BLaER1 (cell line): ENCODE measurements at regions not wholly inside any gene's neighbourhood (a gene's known extent, or its start where the extent isn't known, plus 50 kb on each side); places are given as distances from the start of the nearest gene placed in this dataset.

Source experiments
- H3K27ac ChIP-seq: shearing (Covaris generic); formaldehyde crosslinking; 2 replicates; pipeline ENCODE4 v1.8.1; 2022
- H3K27me3 ChIP-seq: shearing (Covaris generic); formaldehyde crosslinking; 2 replicates; pipeline ENCODE4 v1.8.1; 2022
- H3K36me3 ChIP-seq: shearing (Covaris generic); formaldehyde crosslinking; 2 replicates; pipeline ENCODE4 v1.8.1; 2022
- H3K4me1 ChIP-seq: shearing (Covaris generic); formaldehyde crosslinking; 2 replicates; pipeline ENCODE4 v1.8.1; 2022
- H3K4me2 ChIP-seq: shearing (Covaris generic); formaldehyde crosslinking; 2 replicates; pipeline ENCODE4 v1.8.1; 2022
- H3K4me3 ChIP-seq: shearing (Covaris generic); formaldehyde crosslinking; 2 replicates; pipeline ENCODE4 v1.8.1; 2022
- H3K9ac ChIP-seq: shearing (Covaris generic); formaldehyde crosslinking; 2 replicates; pipeline ENCODE4 v1.8.1; 2022
- H3K9me3 ChIP-seq: shearing (Covaris generic); formaldehyde crosslinking; 2 replicates; pipeline ENCODE4 v1.8.1; 2022
- H4K20me1 ChIP-seq: shearing (Covaris generic); formaldehyde crosslinking; 2 replicates; pipeline ENCODE4 v1.8.1; 2022
- Cebpa-rat ChIP-seq: shearing (Covaris generic); IDR thresholded peaks from 2 replicates; pipeline ENCODE4 v1.8.1; 2022

- no peaks in the 10 kb centered on the region for H3K36me3 ChIP-seq
- H3K9me3 ChIP-seq: no peaks in the 10 kb centered on the region
- H3K4me2 ChIP-seq: no peak overlapping the region
- H3K27me3 ChIP-seq: no peaks in the 10 kb centered on the region
- H3K4me1 ChIP-seq: no peaks in the 10 kb centered on the region
- H3K27ac ChIP-seq: no peak overlapping the region
- no peak for TF ChIP-seq Cebpa-rat
- no peak overlapping the region for H3K9ac ChIP-seq
- no peak overlapping the region for H3K4me3 ChIP-seq
- no peaks in the 10 kb centered on the region for H4K20me1 ChIP-seq
Observed at GRCh38 chr4:28518561-28519165, 1658.0 kb downstream of the STIM2 start.

GRCh38 chr4:28523681-28524190 is 1663.1 kb downstream of the STIM2 start:
- Histone ChIP-seq H4K20me1 (no peaks in the 10 kb centered on the region), H3K4me3 (no peak overlapping the region), H3K9ac (no peak overlapping the region), H3K27ac (no peak overlapping the region), H3K4me2 (no peak overlapping the region), H3K9me3 (no peaks in the 10 kb centered on the region), H3K36me3 (no peaks in the 10 kb centered on the region), H3K4me1 (no peaks in the 10 kb centered on the region), H3K27me3 (no peaks in the 10 kb centered on the region)
- no peak for TF ChIP-seq Cebpa-rat

- H3K27me3 ChIP-seq: no peaks in the 10 kb centered on the region
- no peaks in the 10 kb centered on the region for H3K4me1 ChIP-seq
- no peak overlapping the region for H3K4me2 ChIP-seq
- no peak for TF ChIP-seq Cebpa-rat
- no peaks in the 10 kb centered on the region for H3K36me3 ChIP-seq
- H3K27ac ChIP-seq: no peak overlapping the region
- no peak overlapping the region for H3K9ac ChIP-seq
- no peaks in the 10 kb centered on the region for H3K9me3 ChIP-seq
- H4K20me1 ChIP-seq: no peaks in the 10 kb centered on the region
- no peak overlapping the region for H3K4me3 ChIP-seq
Observed at GRCh38 chr4:28536124-28536523, 1675.5 kb downstream of the STIM2 start.

GRCh38 chr4:28545986-28546385 is 1685.3 kb downstream of the STIM2 start:
- H3K4me3 ChIP-seq: no peak overlapping the region
- H3K27ac ChIP-seq: no peak overlapping the region
- H3K36me3 ChIP-seq: no peaks in the 10 kb centered on the region
- H3K9ac ChIP-seq: no peak overlapping the region
- no peaks in the 10 kb centered on the region for H3K4me1 ChIP-seq
- no peaks in the 10 kb centered on the region for H3K27me3 ChIP-seq
- TF ChIP-seq Cebpa-rat: no peak
- no peak overlapping the region for H3K4me2 ChIP-seq
- no peaks in the 10 kb centered on the region for H4K20me1 ChIP-seq
- H3K9me3 ChIP-seq: no peaks in the 10 kb centered on the region

- H3K4me2 ChIP-seq: no peak overlapping the region
- no peak overlapping the region for H3K9ac ChIP-seq
- TF ChIP-seq Cebpa-rat: no peak
- H3K27ac ChIP-seq: no peak overlapping the region
- no peaks in the 10 kb centered on the region for H3K27me3 ChIP-seq
- no peaks in the 10 kb centered on the region for H4K20me1 ChIP-seq
- H3K36me3 ChIP-seq: no peaks in the 10 kb centered on the region
- H3K4me3 ChIP-seq: no peak overlapping the region
- H3K9me3 ChIP-seq: no peaks in the 10 kb centered on the region
- H3K4me1 ChIP-seq: no peaks in the 10 kb centered on the region
Observed at GRCh38 chr4:28548136-28548535, 1687.5 kb downstream of the STIM2 start.

- Histone ChIP-seq H3K27ac (no peak overlapping the region), H4K20me1 (no peaks in the 10 kb centered on the region), H3K4me3 (no peak overlapping the region), H3K4me2 (no peak overlapping the region), H3K27me3 (no peaks in the 10 kb centered on the region), H3K4me1 (no peaks in the 10 kb centered on the region), H3K9me3 (peaks cover 2% of the 10 kb centered on the region; the same call in 1 of the 2 replicates), H3K9ac (no peak overlapping the region), H3K36me3 (no peaks in the 10 kb centered on the region)
- no peak for TF ChIP-seq Cebpa-rat
Observed at GRCh38 chr4:28548594-28548993, 1688.0 kb downstream of the STIM2 start.

GRCh38 chr4:28555866-28556265 is 1695.2 kb downstream of the STIM2 start:
- Histone ChIP-seq H3K27ac (no peak overlapping the region), H3K27me3 (no peaks in the 10 kb centered on the region), H3K4me2 (no peak overlapping the region), H3K9me3 (peaks cover 7% of the 10 kb centered on the region; the same call in 1 of the 2 replicates), H4K20me1 (no peaks in the 10 kb centered on the region), H3K4me1 (no peaks in the 10 kb centered on the region), H3K9ac (no peak overlapping the region), H3K4me3 (no peak overlapping the region), H3K36me3 (no peaks in the 10 kb centered on the region)
- no peak for TF ChIP-seq Cebpa-rat

- no peak overlapping the region for H3K9ac ChIP-seq
- H3K36me3 ChIP-seq: no peaks in the 10 kb centered on the region
- no peaks in the 10 kb centered on the region for H4K20me1 ChIP-seq
- H3K27ac ChIP-seq: no peak overlapping the region
- no peaks in the 10 kb centered on the region for H3K27me3 ChIP-seq
- H3K4me2 ChIP-seq: no peak overlapping the region
- H3K4me1 ChIP-seq: no peaks in the 10 kb centered on the region
- H3K9me3 ChIP-seq: peaks cover 7% of the 10 kb centered on the region; the same call in 1 of the 2 replicates
- no peak overlapping the region for H3K4me3 ChIP-seq
- TF ChIP-seq Cebpa-rat: no peak
Observed at GRCh38 chr4:28557755-28558154, 1697.1 kb downstream of the STIM2 start.

- no peaks in the 10 kb centered on the region for H3K27me3 ChIP-seq
- H3K4me2 ChIP-seq: no peak overlapping the region
- no peaks in the 10 kb centered on the region for H3K36me3 ChIP-seq
- no peak overlapping the region for H3K4me3 ChIP-seq
- H4K20me1 ChIP-seq: no peaks in the 10 kb centered on the region
- H3K9me3 ChIP-seq: 0 out of 2 replicates have a peak, but pooled peaks cover 2% of the 10 kb centered on the region
- TF ChIP-seq Cebpa-rat: no peak
- no peak overlapping the region for H3K9ac ChIP-seq
- H3K4me1 ChIP-seq: no peaks in the 10 kb centered on the region
- no peak overlapping the region for H3K27ac ChIP-seq
Observed at GRCh38 chr4:28558895-28559294, 1698.3 kb downstream of the STIM2 start.

GRCh38 chr4:28562913-28563312 is 1702.3 kb downstream of the STIM2 start:
- Histone ChIP-seq H3K27me3 (no peaks in the 10 kb centered on the region), H3K9ac (no peak overlapping the region), H3K36me3 (no peaks in the 10 kb centered on the region), H3K4me1 (no peaks in the 10 kb centered on the region), H3K27ac (no peak overlapping the region), H3K4me3 (no peak overlapping the region), H3K4me2 (no peak overlapping the region), H4K20me1 (no peaks in the 10 kb centered on the region), H3K9me3 (peaks cover 11% of the 10 kb centered on the region)
- no peak for TF ChIP-seq Cebpa-rat

GRCh38 chr4:28565396-28565795 is 1704.8 kb downstream of the STIM2 start:
- TF ChIP-seq Cebpa-rat: no peak
- H3K36me3 ChIP-seq: no peaks in the 10 kb centered on the region
- H3K27me3 ChIP-seq: no peaks in the 10 kb centered on the region
- no peaks in the 10 kb centered on the region for H3K4me1 ChIP-seq
- no peak overlapping the region for H3K9ac ChIP-seq
- no peaks in the 10 kb centered on the region for H4K20me1 ChIP-seq
- H3K27ac ChIP-seq: no peak overlapping the region
- H3K4me2 ChIP-seq: no peak overlapping the region
- no peak overlapping the region for H3K4me3 ChIP-seq
- peaks cover 20% of the 10 kb centered on the region for H3K9me3 ChIP-seq
